ENCODE measurements at regions not wholly inside any gene's neighbourhood (a gene's known extent, or its start where the extent isn't known, plus 50 kb on each side); places are given as distances from the start of the nearest gene placed in this dataset.

DNA sequence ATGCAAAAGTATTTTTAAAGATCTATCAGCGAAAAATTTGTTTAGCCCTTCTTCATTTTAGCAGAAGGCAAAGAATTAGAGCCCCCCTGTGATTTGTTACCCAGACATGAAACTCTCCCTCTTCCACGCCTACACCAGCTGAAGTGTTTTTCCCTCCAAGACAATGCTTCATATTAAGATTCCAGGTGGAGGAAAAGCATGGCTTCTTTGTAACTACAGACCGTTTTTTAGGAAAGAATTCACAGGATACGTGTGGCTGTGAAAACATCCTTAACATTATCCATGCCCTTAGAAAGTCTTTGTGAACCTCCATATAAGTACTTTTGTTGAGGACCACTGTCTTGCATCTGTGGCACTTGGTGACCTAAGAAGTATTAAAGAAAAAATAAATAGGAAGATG, 121.8 kb upstream of the MTAP start:
- Histone ChIP-seq H3K27me3 (no peaks in the 10 kb centered on the region), H3K4me1 (peaks cover 0 to 13% (median 0%) of the 10 kb centered on the region in 4 donors), H3K4me3 (no peak overlapping the region), H3K27ac (no peak overlapping the region), H3K36me3 (no peaks in the 10 kb centered on the region), H3K9me3 (no peaks in the 10 kb centered on the region)
- intact Hi-C loops (cut with DNase I; ENCODE audit: low total_unique reads), result no loop called here
- TF ChIP-seq CTCF (IDR thresholded peaks at IDR 0.05) (no peak), POLR2AphosphoS5 (IDR thresholded peaks at IDR 0.05) (no peak), EP300 (IDR thresholded peaks at IDR 0.05) (no peak), POLR2A (IDR thresholded peaks at IDR 0.05) (no peak)
- 88 to 92% (median 92%) methylated on average over 4 of the region's 4 CpGs for WGBS, 5 donors
- no peak for DNase-seq

DNA sequence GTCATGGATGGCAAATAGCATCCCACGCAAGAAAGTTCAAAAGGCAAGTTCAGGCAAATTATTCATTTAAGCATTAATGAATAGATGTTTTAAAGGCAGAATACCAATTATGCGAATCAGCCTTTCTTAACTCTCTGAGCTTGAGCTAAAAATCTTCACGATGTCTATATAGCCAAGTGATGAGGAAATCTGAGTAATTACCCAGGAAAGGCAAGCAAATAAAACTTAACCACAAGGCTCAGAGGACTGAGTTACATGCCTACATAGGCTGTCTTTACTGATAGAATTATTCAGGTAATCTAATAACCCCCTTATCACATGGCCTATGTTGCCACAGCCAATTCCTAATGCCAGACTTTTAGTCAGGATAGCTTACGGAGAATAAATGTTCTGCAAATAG, 120.8 kb upstream of the MTAP start:
- Histone ChIP-seq H3K4me3 (no peak overlapping the region), H3K9me3 (no peaks in the 10 kb centered on the region), H3K27me3 (no peaks in the 10 kb centered on the region), H3K36me3 (no peaks in the 10 kb centered on the region), H3K27ac (no peak overlapping the region), H3K4me1 (peaks cover 0 to 15% (median 0%) of the 10 kb centered on the region in 4 donors)
- intact Hi-C loops (cut with DNase I; ENCODE audit: low total_unique reads), result no loop called here
- WGBS, 5 donors, result 34 to 58% (median 51%) methylated on average over 4 of the region's 4 CpGs
- TF ChIP-seq POLR2A (IDR thresholded peaks at IDR 0.05) (no peak), CTCF (IDR thresholded peaks at IDR 0.05) (no peak), EP300 (IDR thresholded peaks at IDR 0.05) (no peak), POLR2AphosphoS5 (IDR thresholded peaks at IDR 0.05) (peak in 2 of 3 donors; percentile 6 to 51)
- DNase-seq, result no peak

- no peak for DNase-seq
- 85 to 89% (median 88%) methylated on average over 2 of the region's 2 CpGs for WGBS, 5 donors
- H3K4me1 ChIP-seq, result peaks cover 0 to 16% (median 0%) of the 10 kb centered on the region in 4 donors
- no peaks in the 10 kb centered on the region for H3K27me3 ChIP-seq
- H3K27ac ChIP-seq, result no peak overlapping the region
- H3K9me3 ChIP-seq, result no peaks in the 10 kb centered on the region
- TF ChIP-seq POLR2A (IDR thresholded peaks at IDR 0.05) (no peak), POLR2AphosphoS5 (IDR thresholded peaks at IDR 0.05) (no peak), EP300 (IDR thresholded peaks at IDR 0.05) (no peak), CTCF (IDR thresholded peaks at IDR 0.05) (no peak)
- no peak overlapping the region for H3K4me3 ChIP-seq
- intact Hi-C loops (cut with DNase I; ENCODE audit: low total_unique reads), result no loop called here
- H3K36me3 ChIP-seq, result no peaks in the 10 kb centered on the region
These were observed 120.1 kb upstream of the MTAP start for GRCh38 chr9:21682381-21682780.

GRCh38 chr9:21682981-21683380, 119.5 kb upstream of the MTAP start:
- Histone ChIP-seq H3K27ac (no peak overlapping the region), H3K4me3 (no peak overlapping the region), H3K9me3 (no peaks in the 10 kb centered on the region), H3K4me1 (peaks cover 0 to 22% (median 3%) of the 10 kb centered on the region in 4 donors), H3K27me3 (no peaks in the 10 kb centered on the region), H3K36me3 (no peaks in the 10 kb centered on the region)
- DNase-seq, result no peak
- no peak for TF ChIP-seq POLR2A (IDR thresholded peaks at IDR 0.05)
- TF ChIP-seq CTCF (IDR thresholded peaks at IDR 0.05), result no peak
- TF ChIP-seq EP300 (IDR thresholded peaks at IDR 0.05), result no peak
- TF ChIP-seq POLR2AphosphoS5 (IDR thresholded peaks at IDR 0.05), result no peak
- 78 to 93% (median 86%) methylated on average over 2 of the region's 2 CpGs for WGBS, 5 donors
- intact Hi-C loops (cut with DNase I; ENCODE audit: low total_unique reads), result no loop called here

All from stomach (tissue), 8 donors.